ENCODE measurements at regions not wholly inside any gene's neighbourhood (a gene's known extent, or its start where the extent isn't known, plus 50 kb on each side); places are given as distances from the start of the nearest gene placed in this dataset.

DNA sequence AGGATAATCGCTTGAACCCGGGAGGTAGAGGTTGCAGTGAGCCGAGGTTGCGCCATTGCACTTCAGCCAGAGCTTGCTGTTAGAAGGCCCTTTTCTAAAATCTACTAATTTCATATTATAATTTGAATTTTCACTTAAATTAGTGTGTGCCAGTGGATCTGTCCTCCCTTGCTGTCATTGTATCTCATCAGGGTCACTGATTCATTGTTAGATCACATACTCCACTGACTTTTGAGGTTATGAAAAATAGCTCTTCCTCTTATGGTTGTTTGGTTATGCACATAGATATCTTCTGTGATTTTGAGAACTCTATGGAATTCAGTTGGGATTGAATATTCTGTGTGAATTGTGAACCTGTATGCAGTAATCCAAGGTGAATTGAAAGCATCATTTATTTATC, 53.1 kb upstream of the TULP4 start:
- ChIA-PET CTCF (ENCODE audit: low intra/inter-chr PET ratio) (no interaction called here), POLR2A (interaction anchor here (0.7 to 1.7 kb wide), 3 partner anchors 9 to 260 kb away, joined by 3 to 5 read pairs (median 5); no protein-coding TSS in a partner anchor)
- no peak overlapping the region for H2AFZ ChIP-seq (ENCODE audit: low read depth, low read length)
- H3K36me3 ChIP-seq (ENCODE audit: control insufficient read depth, insufficient read depth, low read length): no peaks in the 10 kb centered on the region
- no peaks in the 10 kb centered on the region for H3K27me3 ChIP-seq (ENCODE audit: control insufficient read depth in 2 of 2, insufficient read depth in 2 of 2, low read length in 2 of 2)
- H3K9me1 ChIP-seq (ENCODE audit: control insufficient read depth, insufficient read depth, low read length): no peaks in the 10 kb centered on the region
- FAIRE-seq (no peak), DNase-seq (ENCODE audit: extremely low read depth in 1 of 4, low spot score in 3 of 4) (no peak), ATAC-seq (no peak)
- no peaks in the 10 kb centered on the region for H3K9me3 ChIP-seq (replicated peaks; ENCODE audit: control insufficient read depth, insufficient read depth, low read depth, low read length)
- intact Hi-C loops (cut with micrococcal nuclease) (no loop called here), in situ Hi-C loops (cut with MboI) (no loop called here)
- peaks cover 20% of the 10 kb centered on the region; the same call in 1 of the 3 replicates for H3K79me2 ChIP-seq (ENCODE audit: control insufficient read depth, insufficient read depth, low read length)
- no peak overlapping the region for H3K4me3 ChIP-seq
- TF ChIP-seq PTTG1 (tag; IDR thresholded peaks at IDR 0.05; ENCODE audit: low read depth) (no peak), RBM34 (IDR thresholded peaks at IDR 0.05; ENCODE audit: borderline replicate concordance, insufficient read depth, low read length) (no peak), PML (IDR thresholded peaks at IDR 0.05; ENCODE audit: low read length) (no peak), PRPF4 (IDR thresholded peaks at IDR 0.05; ENCODE audit: insufficient read depth, low read depth, low read length, poor library complexity, severe bottlenecking) (no peak), PRMT5 (CRISPR knock-in tag; IDR thresholded peaks at IDR 0.05) (no peak), EP400 (IDR thresholded peaks at IDR 0.05) (no peak), CREB3L1 (IDR thresholded peaks at IDR 0.05; ENCODE audit: borderline replicate concordance, low read depth) (no peak), MED1 (CRISPR knock-in tag; IDR thresholded peaks at IDR 0.05; ENCODE audit: borderline replicate concordance) (no peak), DIDO1 (tag; IDR thresholded peaks at IDR 0.05; ENCODE audit: low read depth) (no peak), ZNF644 (tag; IDR thresholded peaks at IDR 0.05; ENCODE audit: low read depth) (no peak), SNIP1 (IDR thresholded peaks at IDR 0.05; ENCODE audit: low read depth) (no peak), KLF10 (CRISPR knock-in tag; IDR thresholded peaks at IDR 0.05) (no peak), MXD1 (CRISPR knock-in tag; IDR thresholded peaks at IDR 0.05; ENCODE audit: borderline replicate concordance, poor library complexity, severe bottlenecking) (no peak), ZNF263 (CRISPR knock-in tag; IDR thresholded peaks at IDR 0.05; ENCODE audit: borderline replicate concordance) (no peak), ZNF75A (CRISPR knock-in tag; IDR thresholded peaks at IDR 0.05) (no peak), PHF21A (IDR thresholded peaks at IDR 0.05; ENCODE audit: borderline replicate concordance, low read depth) (no peak), ZBTB7A (IDR thresholded peaks at IDR 0.05; ENCODE audit: borderline replicate concordance, control insufficient read depth, low read depth, low read length) (no peak)
- TF ChIP-seq, protein P1, sequence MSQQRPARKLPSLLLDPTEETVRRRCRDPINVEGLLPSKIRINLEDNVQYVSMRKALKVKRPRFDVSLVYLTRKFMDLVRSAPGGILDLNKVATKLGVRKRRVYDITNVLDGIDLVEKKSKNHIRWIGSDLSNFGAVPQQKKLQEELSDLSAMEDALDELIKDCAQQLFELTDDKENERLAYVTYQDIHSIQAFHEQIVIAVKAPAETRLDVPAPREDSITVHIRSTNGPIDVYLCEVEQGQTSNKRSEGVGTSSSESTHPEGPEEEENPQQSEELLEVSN (IDR thresholded peaks at IDR 0.05; ENCODE audit: borderline replicate concordance in 1 of 2, extremely low read depth in 1 of 2, insufficient read depth in 1 of 2, insufficient read length in 1 of 2, low read depth in 1 of 2, low read length in 1 of 2, poor library complexity in 1 of 2, severe bottlenecking in 1 of 2): no peak
- TF ChIP-seq, protein P2, sequence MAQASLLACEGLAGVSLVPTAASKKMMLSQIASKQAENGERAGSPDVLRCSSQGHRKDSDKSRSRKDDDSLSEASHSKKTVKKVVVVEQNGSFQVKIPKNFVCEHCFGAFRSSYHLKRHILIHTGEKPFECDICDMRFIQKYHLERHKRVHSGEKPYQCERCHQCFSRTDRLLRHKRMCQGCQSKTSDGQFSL (CRISPR knock-in tag; IDR thresholded peaks at IDR 0.05): no peak
- TF ChIP-seq, protein P2 (tag; IDR thresholded peaks at IDR 0.05): no peak
- no TSS peak for BruUV-seq (replicated peaks)
- no peak overlapping the region for H3K27ac ChIP-seq (ENCODE audit: extremely low read depth, low read depth, low read length)
- peaks cover 5% of the 10 kb centered on the region; the same call in 1 of the 2 replicates for H4K20me1 ChIP-seq (replicated peaks; ENCODE audit: control insufficient read depth, insufficient read depth, low read length)
- WGBS (ENCODE audit: insufficient coverage, low coverage, missing lambda C conversion rate): 95% methylated on average over 4 of the region's 4 CpGs
- H3K9ac ChIP-seq (ENCODE audit: insufficient read depth in 1 of 2, low read depth in 2 of 2, low read length in 2 of 2): no peak overlapping the region
- peaks cover 0 to 12% of the 10 kb centered on the region in 2 experiments; a peak in 3 of 5 replicates for H3K4me1 ChIP-seq (replicated peaks in 1 of 2; ENCODE audit: control insufficient read depth in 2 of 2, insufficient read depth in 2 of 2, low read length in 2 of 2)
- no peak overlapping the region for H3K4me2 ChIP-seq (ENCODE audit: insufficient read depth, low read length)
